Suprapubic skin (tissue), 4 donors: ENCODE measurements at regions not wholly inside any gene's neighbourhood (a gene's known extent, or its start where the extent isn't known, plus 50 kb on each side); places are given as distances from the start of the nearest gene placed in this dataset.

Source experiments
- DNase-seq, 2 donors: peaks; one replicate each; pipeline ENCODE4 v3.0.0-alpha.2; 2019; ENCODE audit warnings: low spot score in 2 of 2
- H3K27ac ChIP-seq: fragments of 200-600 bp; sonication (generic); one replicate; pipeline ENCODE4 v1.5.1; 2019
- H3K27me3 ChIP-seq: fragments of 200-600 bp; sonication (generic); one replicate; pipeline ENCODE4 v1.5.1; 2019
- H3K36me3 ChIP-seq: fragments of 200-600 bp; sonication (generic); one replicate; pipeline ENCODE4 v1.5.1; 2019
- H3K4me1 ChIP-seq: fragments of 200-600 bp; sonication (generic); one replicate; pipeline ENCODE4 v1.5.1; 2019
- H3K4me3 ChIP-seq: fragments of 200-600 bp; sonication (generic); one replicate; pipeline ENCODE4 v1.5.1; 2019; ENCODE audit warnings: mild to moderate bottlenecking
- H3K9me3 ChIP-seq: fragments of 200-600 bp; sonication (generic); one replicate; pipeline ENCODE4 v1.5.1; 2019
- EP300 ChIP-seq: sonication (generic); formaldehyde crosslinking; IDR thresholded peaks from one replicate; pipeline ENCODE4 v1.6.1; 2017; ENCODE audit warnings: antibody characterized with exemption
- POLR2A ChIP-seq, 2 donors: fragments of 450-650 bp; IDR thresholded peaks; one replicate each; pipeline ENCODE4 v1.6.1; 2017; ENCODE audit warnings: antibody characterized with exemption in 2 of 2, mild to moderate bottlenecking in 2 of 2, moderate library complexity in 2 of 2
- POLR2AphosphoS5 ChIP-seq, 3 donors: sonication (generic); formaldehyde crosslinking; IDR thresholded peaks; one replicate each; pipeline ENCODE4 v1.6.1; 2017; ENCODE audit warnings: antibody characterized with exemption in 3 of 3
- WGBS: methylation state at CpG from one replicate; pipeline ENCODE4 v1.1.5; 2018; 5-methylcytosine and 5-hydroxymethylcytosine counted together
- TF ChIP-seq, protein P1 (sequence below), 2 donors: fragments of 200-600 bp in 1 of 2; fragments of 450-650 bp in 1 of 2; sonication (generic) in 1 of 2; IDR thresholded peaks; one replicate each; pipeline ENCODE4 v1.5.1; 2016 to 2019; ENCODE audit warnings: antibody characterized with exemption in 2 of 2, mild to moderate bottlenecking in 1 of 2, moderate library complexity in 1 of 2

DNA sequence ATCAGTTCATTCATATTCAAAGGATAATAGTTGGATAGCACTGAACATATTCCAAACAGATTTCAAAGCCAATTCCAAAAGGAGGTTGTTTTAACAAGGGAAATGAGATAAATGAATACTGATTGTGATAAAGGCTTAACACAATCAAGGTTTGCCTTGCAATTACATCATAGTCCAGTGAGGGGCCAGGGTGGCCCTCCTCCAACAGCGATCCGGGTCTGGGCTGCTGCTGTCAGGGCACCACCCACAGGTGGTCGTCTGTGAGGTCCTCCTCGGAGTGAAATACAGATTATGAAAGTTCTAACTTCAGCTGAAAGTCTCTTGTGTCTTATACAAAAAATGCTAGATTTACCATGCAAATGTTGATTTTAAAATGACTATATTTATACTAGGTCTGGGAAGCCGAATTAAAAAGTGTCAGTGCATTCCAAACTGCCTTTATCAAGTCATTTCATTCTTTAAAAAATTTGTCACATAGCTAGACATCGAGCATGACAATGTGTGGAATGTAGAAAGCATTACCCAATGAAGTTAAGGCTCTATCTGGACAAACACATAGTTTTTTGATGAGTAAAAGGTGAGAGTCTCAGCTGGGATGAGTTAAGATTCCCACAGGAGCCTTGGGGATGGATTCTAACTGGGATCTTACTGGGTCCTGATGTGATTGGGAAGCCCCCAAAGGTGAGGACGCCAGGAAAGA, 65.9 kb upstream of the SLC22A23 start:
- Histone ChIP-seq H3K4me3 (no peak overlapping the region), H3K9me3 (no peaks in the 10 kb centered on the region), H3K36me3 (no peaks in the 10 kb centered on the region), H3K27ac (no peak overlapping the region), H3K4me1 (peaks cover 39% of the 10 kb centered on the region), H3K27me3 (no peaks in the 10 kb centered on the region)
- peak in 1 of 2 donors; percentile 29 for DNase-seq
- TF ChIP-seq, protein P1, sequence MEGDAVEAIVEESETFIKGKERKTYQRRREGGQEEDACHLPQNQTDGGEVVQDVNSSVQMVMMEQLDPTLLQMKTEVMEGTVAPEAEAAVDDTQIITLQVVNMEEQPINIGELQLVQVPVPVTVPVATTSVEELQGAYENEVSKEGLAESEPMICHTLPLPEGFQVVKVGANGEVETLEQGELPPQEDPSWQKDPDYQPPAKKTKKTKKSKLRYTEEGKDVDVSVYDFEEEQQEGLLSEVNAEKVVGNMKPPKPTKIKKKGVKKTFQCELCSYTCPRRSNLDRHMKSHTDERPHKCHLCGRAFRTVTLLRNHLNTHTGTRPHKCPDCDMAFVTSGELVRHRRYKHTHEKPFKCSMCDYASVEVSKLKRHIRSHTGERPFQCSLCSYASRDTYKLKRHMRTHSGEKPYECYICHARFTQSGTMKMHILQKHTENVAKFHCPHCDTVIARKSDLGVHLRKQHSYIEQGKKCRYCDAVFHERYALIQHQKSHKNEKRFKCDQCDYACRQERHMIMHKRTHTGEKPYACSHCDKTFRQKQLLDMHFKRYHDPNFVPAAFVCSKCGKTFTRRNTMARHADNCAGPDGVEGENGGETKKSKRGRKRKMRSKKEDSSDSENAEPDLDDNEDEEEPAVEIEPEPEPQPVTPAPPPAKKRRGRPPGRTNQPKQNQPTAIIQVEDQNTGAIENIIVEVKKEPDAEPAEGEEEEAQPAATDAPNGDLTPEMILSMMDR (IDR thresholded peaks at IDR 0.05), result no peak
- TF ChIP-seq POLR2AphosphoS5 (IDR thresholded peaks at IDR 0.05) (no peak), POLR2A (IDR thresholded peaks at IDR 0.05) (no peak), EP300 (no peak)
- 61% methylated on average over 7 of the region's 7 CpGs for WGBS

DNA sequence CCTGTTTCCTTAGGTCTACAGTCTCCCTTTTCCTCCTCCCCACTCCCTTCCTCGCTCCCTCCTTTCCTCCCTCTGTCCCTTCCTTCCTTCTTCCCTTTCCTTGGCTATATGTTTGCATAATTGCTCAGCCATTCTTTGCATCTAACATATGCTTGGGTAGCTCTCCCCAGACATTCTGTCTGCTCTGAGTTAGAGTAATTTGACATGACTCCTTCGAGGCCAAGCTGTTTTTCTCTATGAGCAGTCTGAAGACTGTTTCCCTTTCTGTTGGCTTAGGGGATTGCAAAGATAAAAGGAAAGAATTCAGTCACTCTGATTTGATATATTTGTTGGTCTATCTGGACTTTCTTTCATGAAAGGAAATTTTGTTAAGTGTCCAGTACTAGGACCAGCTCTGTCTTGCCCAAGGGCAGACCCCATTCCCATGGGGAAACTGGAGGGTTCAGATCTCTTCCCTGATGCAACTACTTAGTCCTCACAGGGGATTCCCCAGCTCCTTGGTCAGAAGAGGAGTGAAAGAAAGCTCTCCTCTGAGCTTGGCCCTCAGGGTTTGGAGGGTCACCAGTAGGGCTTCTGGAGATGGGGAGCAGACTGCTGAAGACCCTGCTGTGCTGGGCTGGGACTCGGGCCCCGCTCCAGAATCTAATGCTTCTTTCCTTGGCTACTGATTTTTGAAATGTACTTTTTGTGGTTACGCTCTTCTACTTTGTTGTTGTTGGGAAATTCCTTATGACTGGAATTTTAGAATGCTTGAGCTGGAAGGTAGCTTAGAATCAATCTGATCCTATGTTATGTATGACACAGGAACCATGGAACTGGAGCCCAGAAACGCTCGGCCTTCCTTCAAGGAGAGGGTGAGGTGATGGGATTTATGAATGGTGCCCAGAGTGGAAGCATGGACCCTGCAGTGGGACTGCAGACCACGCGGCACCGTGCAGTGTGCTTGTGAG, 63.7 kb upstream of the SLC22A23 start:
- no peak overlapping the region for H3K4me3 ChIP-seq
- WGBS, result 89% methylated on average over 10 of the region's 10 CpGs
- no peaks in the 10 kb centered on the region for H3K9me3 ChIP-seq
- H3K4me1 ChIP-seq, result peaks cover 26% of the 10 kb centered on the region
- no peaks in the 10 kb centered on the region for H3K36me3 ChIP-seq
- TF ChIP-seq POLR2A (IDR thresholded peaks at IDR 0.05), result no peak
- TF ChIP-seq, protein P1 (IDR thresholded peaks at IDR 0.05), result no peak
- H3K27ac ChIP-seq, result no peak overlapping the region
- peak in 1 of 2 donors; percentile 34 for DNase-seq
- no peaks in the 10 kb centered on the region for H3K27me3 ChIP-seq

DNA sequence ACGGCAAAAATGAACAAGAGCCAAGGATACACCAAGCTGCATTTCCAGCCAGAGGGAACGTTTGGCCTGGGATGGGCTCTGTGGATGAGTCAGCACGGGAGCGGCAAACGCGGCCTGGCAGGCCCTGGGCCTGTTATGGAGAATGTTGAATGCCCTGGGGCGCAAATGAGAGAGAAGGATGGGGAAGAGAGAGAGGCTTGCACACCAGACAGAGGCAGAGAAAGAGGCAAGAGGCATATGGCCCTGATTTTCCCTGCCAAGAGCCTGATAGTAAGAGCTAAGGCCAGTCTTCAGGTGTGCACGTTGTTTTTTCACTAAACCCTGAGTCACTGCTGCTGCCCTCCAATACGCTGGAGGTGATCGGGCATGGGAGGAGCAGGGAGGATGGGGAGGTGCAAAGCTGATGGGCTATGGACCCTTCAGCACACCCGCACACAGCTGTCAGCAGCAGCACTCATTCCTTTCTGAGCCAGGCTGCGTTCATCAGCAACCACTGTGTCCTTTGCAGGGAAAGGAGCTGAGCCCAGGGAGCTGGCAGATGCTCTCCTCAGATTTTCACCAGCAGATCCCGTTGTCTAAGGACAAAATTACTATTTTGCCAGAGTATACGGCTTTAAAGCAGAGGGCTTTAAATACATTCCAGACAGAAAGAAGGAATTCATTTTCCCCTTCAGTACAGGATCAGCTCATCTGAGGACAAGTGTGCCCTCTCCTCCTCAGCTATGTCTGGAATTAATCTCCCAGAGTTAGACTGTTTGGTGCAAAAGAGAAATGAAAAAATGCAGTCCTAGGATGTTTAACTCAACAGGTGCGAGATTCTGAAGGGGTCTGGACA, 61.7 kb upstream of the SLC22A23 start:
- Histone ChIP-seq H3K9me3 (no peaks in the 10 kb centered on the region), H3K4me3 (no peak overlapping the region), H3K27me3 (no peaks in the 10 kb centered on the region), H3K36me3 (no peaks in the 10 kb centered on the region), H3K4me1 (peaks cover 25% of the 10 kb centered on the region), H3K27ac (peak overlapping the region; percentile 11)
- TF ChIP-seq POLR2AphosphoS5 (IDR thresholded peaks at IDR 0.05) (peak in 1 of 3 donors; percentile 33), EP300 (no peak)
- WGBS, result 32% methylated on average over 15 of the region's 15 CpGs
- peak; percentile 84 to 86 for DNase-seq

DNA sequence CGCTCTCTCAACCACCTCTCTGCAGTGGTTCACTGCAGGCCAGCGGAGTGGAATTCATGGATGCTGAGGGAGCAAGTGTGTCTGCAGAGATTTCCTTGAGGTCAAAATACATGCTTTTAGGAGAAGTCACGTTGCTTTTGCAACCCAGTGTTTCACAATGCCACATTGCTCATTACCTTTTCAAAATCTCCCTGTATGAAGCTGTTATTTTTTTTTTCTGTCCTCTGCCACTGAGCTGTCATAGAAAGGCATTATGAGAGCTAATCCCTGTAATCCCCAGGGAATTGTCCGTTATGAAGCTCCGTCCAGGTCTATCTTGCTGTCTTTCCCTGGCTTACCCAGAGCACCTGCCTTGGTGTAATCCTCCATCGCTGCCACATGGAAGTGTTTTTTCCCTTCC, 60.5 kb upstream of the SLC22A23 start:
- H3K27ac ChIP-seq, result no peak overlapping the region
- H3K4me1 ChIP-seq, result peaks cover 19% of the 10 kb centered on the region
- no peaks in the 10 kb centered on the region for H3K27me3 ChIP-seq
- H3K36me3 ChIP-seq, result no peaks in the 10 kb centered on the region
- no peak overlapping the region for H3K4me3 ChIP-seq
- no peaks in the 10 kb centered on the region for H3K9me3 ChIP-seq
- WGBS, result 75% methylated on average over 6 of the region's 6 CpGs
- TF ChIP-seq POLR2A (IDR thresholded peaks at IDR 0.05) (no peak), POLR2AphosphoS5 (IDR thresholded peaks at IDR 0.05) (peak in 1 of 3 donors; percentile 41)
- no peak for DNase-seq

- DNase-seq, result no peak
- Histone ChIP-seq H3K27ac (no peak overlapping the region), H3K36me3 (no peaks in the 10 kb centered on the region), H3K27me3 (no peaks in the 10 kb centered on the region), H3K4me1 (peaks cover 25% of the 10 kb centered on the region), H3K9me3 (no peaks in the 10 kb centered on the region), H3K4me3 (no peak overlapping the region)
- TF ChIP-seq POLR2A (IDR thresholded peaks at IDR 0.05) (no peak), POLR2AphosphoS5 (IDR thresholded peaks at IDR 0.05) (no peak), EP300 (no peak)
- TF ChIP-seq, protein P1 (IDR thresholded peaks at IDR 0.05), result no peak
- 87% methylated on average over 5 of the region's 5 CpGs for WGBS
These were observed 59.2 kb upstream of the SLC22A23 start for GRCh38 chr6:3516092-3516491.
